Parathyroid adenoma (tissue), 2 donors: ENCODE measurements at regions not wholly inside any gene's neighbourhood (a gene's known extent, or its start where the extent isn't known, plus 50 kb on each side); places are given as distances from the start of the nearest gene placed in this dataset.

ENCODE experiments used
- H2AFZ ChIP-seq: fragments of 300-600 bp; sonication (generic); one replicate; pipeline ENCODE4 v1.7.0; 2017; ENCODE audit warnings: antibody characterized with exemption, mild to moderate bottlenecking
- H3K27ac ChIP-seq: fragments of 300-600 bp; sonication (generic); one replicate; pipeline ENCODE4 v1.7.0; 2017
- H3K27me3 ChIP-seq: fragments of 300-600 bp; sonication (generic); one replicate; pipeline ENCODE4 v1.7.0; 2017; ENCODE audit warnings: low read length; ENCODE audit not compliant: control insufficient read depth, insufficient read depth
- H3K36me3 ChIP-seq: fragments of 300-600 bp; sonication (generic); one replicate; pipeline ENCODE4 v1.7.0; 2017; ENCODE audit warnings: low read length; ENCODE audit not compliant: control insufficient read depth, insufficient read depth
- H3K4me1 ChIP-seq: fragments of 300-600 bp; sonication (generic); one replicate; pipeline ENCODE4 v1.7.0; 2017; ENCODE audit warnings: control low read depth
- H3K4me2 ChIP-seq: fragments of 300-600 bp; sonication (generic); one replicate; pipeline ENCODE4 v1.7.0; 2017; ENCODE audit warnings: low read length
- H3K4me3 ChIP-seq: fragments of 300-600 bp; sonication (generic); one replicate; pipeline ENCODE4 v1.7.0; 2017; ENCODE audit warnings: low read depth, low read length
- H3K79me2 ChIP-seq: fragments of 300-600 bp; sonication (generic); one replicate; pipeline ENCODE4 v1.7.0; 2017; ENCODE audit warnings: control low read depth
- H3K9ac ChIP-seq: fragments of 300-600 bp; sonication (generic); one replicate; pipeline ENCODE4 v1.7.0; 2017; ENCODE audit warnings: mild to moderate bottlenecking
- H3K9me3 ChIP-seq: fragments of 300-600 bp; sonication (generic); one replicate; pipeline ENCODE4 v1.7.0; 2017; ENCODE audit warnings: low read length; ENCODE audit not compliant: control insufficient read depth
- CTCF ChIP-seq: fragments of 300-600 bp; sonication (generic); IDR thresholded peaks from one replicate; pipeline ENCODE4 v1.7.0; 2017; ENCODE audit warnings: antibody characterized with exemption, mild to moderate bottlenecking
- donor health status: primary hyperparathyroidism.

- H3K27ac ChIP-seq: no peak overlapping the region
- no peak overlapping the region for H2AFZ ChIP-seq
- no peak overlapping the region for H3K4me2 ChIP-seq
- no peaks in the 10 kb centered on the region for H3K4me1 ChIP-seq
- H3K9ac ChIP-seq: no peak overlapping the region
- H3K36me3 ChIP-seq: no peaks in the 10 kb centered on the region
- H3K4me3 ChIP-seq: no peak overlapping the region
- no peaks in the 10 kb centered on the region for H3K27me3 ChIP-seq
- no peak for TF ChIP-seq CTCF
- no peaks in the 10 kb centered on the region for H3K9me3 ChIP-seq
- H3K79me2 ChIP-seq: no peaks in the 10 kb centered on the region
These were observed 706.3 kb downstream of the TFAP2A start for GRCh38 chr6:9708600-9708999.

- H3K9ac ChIP-seq: no peak overlapping the region
- H3K79me2 ChIP-seq: no peaks in the 10 kb centered on the region
- H3K4me3 ChIP-seq: no peak overlapping the region
- no peaks in the 10 kb centered on the region for H3K36me3 ChIP-seq
- no peaks in the 10 kb centered on the region for H3K27me3 ChIP-seq
- H3K9me3 ChIP-seq: no peaks in the 10 kb centered on the region
- no peak for TF ChIP-seq CTCF
- no peaks in the 10 kb centered on the region for H3K4me1 ChIP-seq
- no peak overlapping the region for H3K4me2 ChIP-seq
- H3K27ac ChIP-seq: no peak overlapping the region
- H2AFZ ChIP-seq: no peak overlapping the region
These were observed 709.9 kb downstream of the TFAP2A start for GRCh38 chr6:9704989-9705388.

GRCh38 chr6:9702914-9703313, 712.0 kb downstream of the TFAP2A start:
- Histone ChIP-seq H3K4me1 (no peaks in the 10 kb centered on the region), H3K4me2 (no peak overlapping the region), H3K36me3 (no peaks in the 10 kb centered on the region), H3K9ac (no peak overlapping the region), H3K79me2 (no peaks in the 10 kb centered on the region), H3K4me3 (no peak overlapping the region), H3K27me3 (no peaks in the 10 kb centered on the region), H3K27ac (no peak overlapping the region), H3K9me3 (no peaks in the 10 kb centered on the region), H2AFZ (no peak overlapping the region)
- no peak for TF ChIP-seq CTCF

- no peaks in the 10 kb centered on the region for H3K27me3 ChIP-seq
- H2AFZ ChIP-seq: no peak overlapping the region
- no peak overlapping the region for H3K4me3 ChIP-seq
- H3K79me2 ChIP-seq: no peaks in the 10 kb centered on the region
- no peak overlapping the region for H3K9ac ChIP-seq
- H3K27ac ChIP-seq: no peak overlapping the region
- H3K36me3 ChIP-seq: no peaks in the 10 kb centered on the region
- no peak overlapping the region for H3K4me2 ChIP-seq
- no peak for TF ChIP-seq CTCF
- no peaks in the 10 kb centered on the region for H3K9me3 ChIP-seq
- no peaks in the 10 kb centered on the region for H3K4me1 ChIP-seq
These were observed 715.0 kb downstream of the TFAP2A start for GRCh38 chr6:9699888-9700287.

GRCh38 chr6:9697263-9697931, 717.5 kb downstream of the TFAP2A start:
- Histone ChIP-seq H3K4me3 (no peak overlapping the region), H3K9ac (no peak overlapping the region), H3K79me2 (no peaks in the 10 kb centered on the region), H3K27ac (no peak overlapping the region), H3K4me2 (no peak overlapping the region), H3K4me1 (no peaks in the 10 kb centered on the region), H3K27me3 (no peaks in the 10 kb centered on the region), H2AFZ (no peak overlapping the region), H3K36me3 (no peaks in the 10 kb centered on the region), H3K9me3 (no peaks in the 10 kb centered on the region)
- no peak for TF ChIP-seq CTCF
